ENCODE measurements at regions not wholly inside any gene's neighbourhood (a gene's known extent, or its start where the extent isn't known, plus 50 kb on each side); places are given as distances from the start of the nearest gene placed in this dataset.

DNA sequence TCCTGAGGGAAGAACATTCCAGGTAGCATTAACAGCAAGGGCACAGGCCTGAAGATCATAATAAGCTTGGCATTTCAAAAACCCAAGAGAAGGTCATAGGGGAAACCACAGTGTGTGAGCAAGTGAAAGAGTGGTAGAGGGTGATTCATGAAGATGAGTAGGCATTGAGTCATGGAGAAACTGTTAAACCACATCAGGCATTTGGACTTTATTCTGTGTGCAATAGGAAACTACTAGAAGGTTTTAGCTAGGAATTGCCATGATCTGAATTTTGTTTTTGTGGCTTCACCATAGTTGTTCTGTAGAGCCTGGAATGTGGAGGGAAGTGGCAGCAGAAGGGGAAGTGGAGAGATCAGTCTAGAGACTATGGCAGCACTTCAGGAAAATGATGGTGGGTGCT, 359.0 kb upstream of the PTBP2 start:
- Mint-ChIP-seq H3K27ac (ENCODE audit: unreplicated experiment) (peak overlapping the region; percentile 76), H3K4me3 (ENCODE audit: unreplicated experiment) (no peak overlapping the region), H3K36me3 (ENCODE audit: low read depth, unreplicated experiment) (no peaks in the 10 kb centered on the region), H3K27me3 (ENCODE audit: low read depth, unreplicated experiment) (no peaks in the 10 kb centered on the region), H3K9me3 (ENCODE audit: unreplicated experiment) (no peaks in the 10 kb centered on the region), H3K4me1 (ENCODE audit: low read depth, unreplicated experiment) (peaks cover 55% of the 10 kb centered on the region)
- H3K4me2 ChIP-seq (ENCODE audit: low read length) = peak overlapping the region; percentile 71
- no peaks in the 10 kb centered on the region for H3K36me3 ChIP-seq (ENCODE audit: insufficient read depth, low read length)
- no peaks in the 10 kb centered on the region for H3K9me3 ChIP-seq (ENCODE audit: insufficient read depth, low read depth, low read length)
- FAIRE-seq (peak; percentile 99), DNase-seq (ENCODE audit: low read depth) (peak; percentile 100)
- H3K4me3 ChIP-seq (ENCODE audit: insufficient read depth, low read depth, low read length) = no peak overlapping the region
- no peak for TF ChIP-seq EZH2 (IDR thresholded peaks at IDR 0.05; ENCODE audit: insufficient read depth, low read length)
- TF ChIP-seq, protein P1, sequence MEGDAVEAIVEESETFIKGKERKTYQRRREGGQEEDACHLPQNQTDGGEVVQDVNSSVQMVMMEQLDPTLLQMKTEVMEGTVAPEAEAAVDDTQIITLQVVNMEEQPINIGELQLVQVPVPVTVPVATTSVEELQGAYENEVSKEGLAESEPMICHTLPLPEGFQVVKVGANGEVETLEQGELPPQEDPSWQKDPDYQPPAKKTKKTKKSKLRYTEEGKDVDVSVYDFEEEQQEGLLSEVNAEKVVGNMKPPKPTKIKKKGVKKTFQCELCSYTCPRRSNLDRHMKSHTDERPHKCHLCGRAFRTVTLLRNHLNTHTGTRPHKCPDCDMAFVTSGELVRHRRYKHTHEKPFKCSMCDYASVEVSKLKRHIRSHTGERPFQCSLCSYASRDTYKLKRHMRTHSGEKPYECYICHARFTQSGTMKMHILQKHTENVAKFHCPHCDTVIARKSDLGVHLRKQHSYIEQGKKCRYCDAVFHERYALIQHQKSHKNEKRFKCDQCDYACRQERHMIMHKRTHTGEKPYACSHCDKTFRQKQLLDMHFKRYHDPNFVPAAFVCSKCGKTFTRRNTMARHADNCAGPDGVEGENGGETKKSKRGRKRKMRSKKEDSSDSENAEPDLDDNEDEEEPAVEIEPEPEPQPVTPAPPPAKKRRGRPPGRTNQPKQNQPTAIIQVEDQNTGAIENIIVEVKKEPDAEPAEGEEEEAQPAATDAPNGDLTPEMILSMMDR (IDR thresholded peaks at IDR 0.05; ENCODE audit: insufficient read depth, low read depth, low read length) = no peak
- peak overlapping the region; percentile 65 for H3K27ac ChIP-seq (ENCODE audit: low read depth, low read length)
- no peaks in the 10 kb centered on the region for H4K20me1 ChIP-seq (ENCODE audit: insufficient read depth, low read length)
- no peak overlapping the region for H2AFZ ChIP-seq (ENCODE audit: low read depth, low read length)
- H3K9ac ChIP-seq (ENCODE audit: low read length) = peak overlapping the region; percentile 11
- H3K4me1 ChIP-seq (ENCODE audit: insufficient read depth, low read length) = peaks cover 46% of the 10 kb centered on the region
- no peaks in the 10 kb centered on the region for H3K27me3 ChIP-seq (ENCODE audit: insufficient read depth, low read length)
- H3K79me2 ChIP-seq (ENCODE audit: insufficient read depth, low read length) = no peaks in the 10 kb centered on the region

DNA sequence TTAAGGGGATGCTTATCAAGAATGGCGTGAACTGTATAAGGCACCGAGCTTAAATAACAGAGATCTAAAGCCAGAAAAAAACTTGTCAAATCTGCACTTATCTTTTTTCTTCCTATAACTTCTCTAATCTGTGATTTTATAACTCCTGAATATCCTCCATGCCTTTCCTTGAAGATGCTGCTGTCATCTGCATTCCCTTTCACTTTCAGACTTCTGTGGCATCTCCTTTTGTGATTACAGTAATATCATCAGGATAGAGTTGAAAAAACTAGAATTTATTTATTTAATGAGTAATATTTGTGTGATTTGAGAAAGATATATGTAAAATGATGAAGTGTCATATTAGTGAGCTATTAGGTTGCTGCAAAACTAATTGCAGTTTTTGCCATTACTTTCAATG, 357.8 kb upstream of the PTBP2 start:
- Mint-ChIP-seq H3K4me3 (ENCODE audit: unreplicated experiment) (no peak overlapping the region), H3K4me1 (ENCODE audit: low read depth, unreplicated experiment) (peaks cover 55% of the 10 kb centered on the region), H3K9me3 (ENCODE audit: unreplicated experiment) (no peaks in the 10 kb centered on the region), H3K27me3 (ENCODE audit: low read depth, unreplicated experiment) (no peaks in the 10 kb centered on the region), H3K36me3 (ENCODE audit: low read depth, unreplicated experiment) (no peaks in the 10 kb centered on the region), H3K27ac (ENCODE audit: unreplicated experiment) (peak overlapping the region; percentile 76)
- Histone ChIP-seq H3K4me2 (ENCODE audit: low read length) (no peak overlapping the region), H3K27me3 (ENCODE audit: insufficient read depth, low read length) (no peaks in the 10 kb centered on the region), H3K9me3 (ENCODE audit: insufficient read depth, low read depth, low read length) (no peaks in the 10 kb centered on the region), H3K9ac (ENCODE audit: low read length) (no peak overlapping the region), H3K36me3 (ENCODE audit: insufficient read depth, low read length) (no peaks in the 10 kb centered on the region), H3K4me3 (ENCODE audit: insufficient read depth, low read depth, low read length) (no peak overlapping the region), H2AFZ (ENCODE audit: low read depth, low read length) (no peak overlapping the region), H3K79me2 (ENCODE audit: insufficient read depth, low read length) (no peaks in the 10 kb centered on the region), H3K27ac (ENCODE audit: low read depth, low read length) (no peak overlapping the region), H3K4me1 (ENCODE audit: insufficient read depth, low read length) (peaks cover 51% of the 10 kb centered on the region), H4K20me1 (ENCODE audit: insufficient read depth, low read length) (no peaks in the 10 kb centered on the region)
- TF ChIP-seq, protein P1 (IDR thresholded peaks at IDR 0.05; ENCODE audit: insufficient read depth, low read depth, low read length) = no peak
- no peak for TF ChIP-seq EZH2 (IDR thresholded peaks at IDR 0.05; ENCODE audit: insufficient read depth, low read length)
- no peak for DNase-seq (ENCODE audit: low read depth)
- FAIRE-seq = no peak

DNA sequence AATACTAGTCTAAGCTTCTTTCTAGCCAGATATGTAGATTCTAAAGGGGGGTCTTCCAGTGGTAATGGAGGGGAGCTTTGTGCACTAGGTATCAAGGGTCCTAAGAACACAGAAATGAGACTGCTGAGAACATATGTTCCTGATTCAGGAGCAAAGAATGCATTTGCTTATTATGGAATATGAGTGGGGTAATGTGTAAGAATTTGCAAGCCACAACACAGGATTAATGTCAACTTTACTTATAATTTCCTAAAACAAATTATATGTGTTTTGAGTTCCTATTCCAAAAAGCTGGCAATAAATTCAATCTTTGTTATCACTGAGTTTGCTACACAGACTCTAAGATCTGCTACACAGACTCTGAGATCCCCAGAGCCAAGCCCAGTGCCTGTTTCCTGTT, 357.0 kb upstream of the PTBP2 start:
- no peaks in the 10 kb centered on the region for H3K36me3 ChIP-seq (ENCODE audit: insufficient read depth, low read length)
- no peaks in the 10 kb centered on the region for H3K9me3 Mint-ChIP-seq (ENCODE audit: unreplicated experiment)
- H3K4me1 Mint-ChIP-seq (ENCODE audit: low read depth, unreplicated experiment) = peaks cover 56% of the 10 kb centered on the region
- no peaks in the 10 kb centered on the region for H4K20me1 ChIP-seq (ENCODE audit: insufficient read depth, low read length)
- peak; percentile 55 for FAIRE-seq
- H3K4me3 ChIP-seq (ENCODE audit: insufficient read depth, low read depth, low read length) = no peak overlapping the region
- H3K27me3 Mint-ChIP-seq (ENCODE audit: low read depth, unreplicated experiment) = no peaks in the 10 kb centered on the region
- no peaks in the 10 kb centered on the region for H3K36me3 Mint-ChIP-seq (ENCODE audit: low read depth, unreplicated experiment)
- H3K27ac ChIP-seq (ENCODE audit: low read depth, low read length) = peak overlapping the region; percentile 39
- H3K9me3 ChIP-seq (ENCODE audit: insufficient read depth, low read depth, low read length) = no peaks in the 10 kb centered on the region
- no peaks in the 10 kb centered on the region for H3K27me3 ChIP-seq (ENCODE audit: insufficient read depth, low read length)
- no peak overlapping the region for H3K27ac Mint-ChIP-seq (ENCODE audit: unreplicated experiment)
- TF ChIP-seq, protein P1 (IDR thresholded peaks at IDR 0.05; ENCODE audit: insufficient read depth, low read depth, low read length) = no peak
- TF ChIP-seq EZH2 (IDR thresholded peaks at IDR 0.05; ENCODE audit: insufficient read depth, low read length) = no peak
- peak overlapping the region; percentile 47 for H3K4me2 ChIP-seq (ENCODE audit: low read length)
- peak; percentile 74 for DNase-seq (ENCODE audit: low read depth)
- peaks cover 51% of the 10 kb centered on the region for H3K4me1 ChIP-seq (ENCODE audit: insufficient read depth, low read length)
- H3K79me2 ChIP-seq (ENCODE audit: insufficient read depth, low read length) = no peaks in the 10 kb centered on the region
- no peak overlapping the region for H3K9ac ChIP-seq (ENCODE audit: low read length)
- no peak overlapping the region for H2AFZ ChIP-seq (ENCODE audit: low read depth, low read length)
- H3K4me3 Mint-ChIP-seq (ENCODE audit: unreplicated experiment) = no peak overlapping the region

Data from astrocyte (in vitro differentiated cells and primary cell).